GM21526 (cell line): ENCODE measurements at regions not wholly inside any gene's neighbourhood (a gene's known extent, or its start where the extent isn't known, plus 50 kb on each side); places are given as distances from the start of the nearest gene placed in this dataset.

Source experiments
- ATAC-seq: cut with Tn5 transposase; IDR thresholded peaks from one replicate; pipeline ENCODE4 v1.9.1; 2021; ENCODE audit warnings: moderate library complexity; ENCODE audit not compliant: unreplicated experiment, low FRiP score

- no peak for ATAC-seq
Measured at GRCh38 chr4:171759274-171759673, 53.9 kb upstream of the GALNTL6 start.

DNA sequence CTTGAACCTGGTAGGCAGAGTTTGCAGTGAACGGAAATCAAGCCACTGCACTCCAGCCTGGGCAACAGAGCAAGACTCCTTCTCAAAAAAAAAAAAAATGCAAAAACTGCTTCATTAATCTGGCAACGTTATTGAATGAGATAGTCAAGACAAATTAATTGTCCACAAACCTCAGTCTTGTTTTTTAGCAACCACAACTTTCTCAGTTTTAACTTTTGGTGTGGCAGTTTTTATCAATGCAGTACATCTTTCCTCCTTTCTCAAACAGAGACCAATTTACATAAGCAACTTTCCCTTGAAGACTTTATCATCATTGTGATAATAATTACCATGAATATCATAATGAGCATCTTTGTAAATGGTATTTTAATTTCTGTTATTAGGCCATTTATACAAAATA lies 61.7 kb upstream of the GALNTL6 start:
- ATAC-seq, result no peak

DNA sequence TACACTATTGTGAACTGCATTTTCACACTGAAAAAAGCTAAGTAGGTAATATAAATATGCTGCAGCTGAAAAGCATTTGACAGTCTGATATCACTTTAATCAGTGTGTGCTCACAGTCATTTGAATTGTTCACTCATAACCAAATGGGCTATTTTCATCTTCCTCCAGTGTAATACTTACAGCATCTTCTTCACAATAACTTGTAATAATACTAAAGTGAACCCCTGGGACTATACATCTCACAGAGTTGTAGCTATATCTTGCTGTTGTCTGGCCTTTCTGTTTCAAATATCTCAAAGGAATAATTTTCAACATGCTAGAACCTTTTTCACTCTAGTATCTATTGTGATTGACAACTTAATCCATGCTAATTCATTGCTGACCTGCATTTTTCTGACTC lies 66.8 kb upstream of the GALNTL6 start:
- ATAC-seq, result no peak

DNA sequence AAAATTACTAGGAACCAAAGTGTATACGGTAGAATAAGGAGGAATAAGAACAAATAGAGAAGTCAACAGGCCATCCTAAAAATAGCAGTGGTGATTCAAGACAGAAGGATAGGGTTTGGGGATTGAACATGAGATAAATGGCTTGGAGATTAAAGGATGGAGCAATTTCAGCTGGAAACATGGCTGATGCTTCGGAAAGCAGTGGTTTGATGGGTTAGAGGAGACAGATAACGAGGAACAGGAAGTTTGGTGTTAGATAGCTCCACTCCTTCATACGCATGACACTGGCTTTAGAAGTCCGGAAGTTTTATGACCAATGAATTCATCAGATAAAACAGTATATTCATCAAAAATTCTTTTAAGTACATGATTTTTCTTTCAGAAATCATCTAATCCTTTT lies 70.8 kb upstream of the GALNTL6 start:
- no peak for ATAC-seq

DNA sequence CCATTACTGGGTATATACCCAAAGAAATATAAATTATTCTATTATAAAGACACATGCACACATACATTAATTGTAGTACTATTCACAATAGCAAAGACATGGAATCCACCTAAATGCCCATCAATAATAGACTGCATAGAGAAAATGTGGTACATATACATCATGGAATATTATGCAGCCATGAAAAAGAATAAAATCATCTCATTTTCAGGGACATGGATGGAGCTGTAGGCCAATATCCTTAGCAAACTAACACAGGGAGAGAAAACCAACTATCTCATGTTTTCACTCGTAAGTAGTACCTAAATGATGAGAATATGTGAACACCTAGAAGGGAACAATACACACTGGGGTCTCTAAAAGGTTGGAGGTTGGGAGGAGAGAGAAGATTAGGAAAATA lies 86.0 kb upstream of the GALNTL6 start:
- no peak for ATAC-seq

GRCh38 chr4:171721937-171722336 lies 91.3 kb upstream of the GALNTL6 start:
- no peak for ATAC-seq

DNA sequence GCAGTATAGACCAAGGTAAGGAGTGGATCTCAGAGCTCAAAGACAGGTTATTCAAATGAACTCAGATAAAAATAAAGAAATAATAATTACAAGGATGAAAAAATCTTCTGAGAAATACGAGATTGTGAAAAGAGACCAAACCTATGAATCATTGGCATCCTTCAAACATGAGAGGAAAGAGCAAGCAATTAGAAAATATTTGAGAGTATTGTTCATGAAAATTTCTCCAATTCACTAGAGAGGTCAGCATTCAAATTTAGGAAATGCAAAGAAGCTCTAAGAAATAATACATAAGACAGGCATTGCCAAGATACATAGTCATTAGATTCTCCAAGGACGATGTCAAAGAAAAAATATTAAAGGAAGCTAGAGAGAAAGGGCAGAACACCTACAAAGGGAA lies 93.5 kb upstream of the GALNTL6 start:
- ATAC-seq, result no peak

DNA sequence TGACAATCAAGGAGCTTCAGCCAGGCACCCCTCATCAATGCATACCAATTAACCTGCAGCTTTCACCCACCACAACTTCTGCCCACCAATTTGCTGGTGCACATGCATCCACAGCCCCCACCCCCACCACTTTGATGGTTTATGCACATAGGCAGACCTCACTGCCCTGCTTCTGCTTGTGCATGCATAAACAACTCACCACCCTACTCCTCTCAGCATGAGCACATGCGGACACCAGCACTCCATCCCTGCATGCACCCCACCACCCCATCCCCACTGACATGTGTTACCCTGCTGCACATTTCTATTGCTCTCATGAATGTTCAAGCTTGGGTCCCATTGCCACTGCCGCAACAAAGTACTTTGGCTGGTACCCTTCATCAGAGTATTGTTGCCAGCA lies 94.5 kb upstream of the GALNTL6 start:
- no peak for ATAC-seq

GRCh38 chr4:171718069-171718468 lies 95.1 kb upstream of the GALNTL6 start:
- ATAC-seq, result no peak

DNA sequence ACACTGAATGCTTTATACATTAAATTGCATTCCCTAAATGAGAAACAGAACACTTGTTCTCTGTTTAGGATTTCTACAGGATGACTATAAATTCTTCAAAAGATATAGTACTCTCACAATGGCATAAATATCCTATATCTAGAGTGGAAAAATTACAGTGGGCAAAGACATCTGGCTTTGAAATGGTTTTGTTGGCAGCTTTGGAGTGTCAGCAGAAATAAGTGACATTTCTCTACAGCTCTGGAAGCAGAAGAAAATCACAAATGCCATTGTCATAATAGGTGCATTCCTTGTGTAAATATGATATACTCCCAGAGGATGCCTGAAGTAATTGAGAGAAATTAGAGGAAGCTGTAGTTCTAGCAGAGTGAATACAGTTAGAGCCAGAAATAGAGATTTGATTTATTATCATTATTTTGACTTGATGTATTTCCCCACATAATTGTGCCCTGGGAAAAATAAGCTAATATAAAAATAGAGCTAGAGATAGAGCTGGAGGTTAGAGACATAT lies 95.9 kb upstream of the GALNTL6 start:
- ATAC-seq, result no peak

DNA sequence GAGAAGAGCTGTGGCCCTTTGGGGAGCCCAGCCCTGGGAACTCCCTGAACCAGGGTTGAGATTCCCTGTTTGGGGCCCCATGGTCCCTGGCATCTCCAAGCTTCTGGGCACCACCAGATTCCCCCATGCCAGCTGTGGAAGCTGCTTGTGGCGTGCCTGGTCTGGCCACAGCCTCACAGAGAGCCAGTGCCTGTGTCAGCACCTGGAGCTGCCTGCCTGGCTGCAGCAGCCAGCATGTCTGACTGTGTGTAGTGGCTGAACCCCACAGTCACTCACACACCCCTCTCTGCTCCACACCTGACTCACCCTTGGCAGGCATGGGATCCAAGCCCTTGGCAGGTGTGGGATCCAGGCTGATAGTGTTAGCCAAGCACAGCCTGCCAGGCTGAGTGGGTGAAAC lies 97.2 kb upstream of the GALNTL6 start:
- ATAC-seq, result no peak

DNA sequence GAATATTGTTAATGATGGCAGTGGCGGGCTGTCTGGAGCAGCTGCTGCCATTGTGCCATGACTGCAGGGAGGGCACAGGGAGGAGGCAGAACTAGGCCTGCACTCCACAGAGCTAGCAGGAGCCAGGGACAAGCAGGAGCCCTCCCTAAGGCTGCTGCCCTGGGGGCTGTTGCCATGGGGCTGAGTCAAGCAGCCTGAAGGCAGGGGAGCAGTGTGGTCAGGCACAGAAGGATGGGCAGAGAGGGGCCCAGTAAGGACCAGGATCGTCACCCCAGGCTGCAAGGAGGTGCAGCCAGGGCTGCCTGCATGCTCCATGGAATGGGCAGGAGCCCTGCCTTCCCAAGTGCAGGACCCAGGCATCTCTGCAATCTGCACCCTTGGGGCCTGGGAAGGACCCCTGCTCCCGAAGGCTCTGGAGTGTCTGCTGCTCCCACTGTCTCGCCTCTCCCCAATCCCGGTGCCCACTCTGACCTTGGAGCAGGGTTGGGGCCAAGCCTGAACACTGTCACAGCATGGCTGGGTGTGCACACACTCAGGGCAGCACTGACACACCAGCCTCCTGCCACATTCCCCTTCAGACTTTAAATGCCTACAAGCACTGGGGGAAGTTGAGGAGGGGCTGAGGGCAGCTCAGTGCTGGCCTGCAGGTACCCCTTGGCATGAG lies 98.3 kb upstream of the GALNTL6 start:
- no peak for ATAC-seq

GRCh38 chr4:171710743-171711142 lies 102.5 kb upstream of the GALNTL6 start:
- no peak for ATAC-seq

GRCh38 chr4:171676555-171677215 lies 136.5 kb upstream of the GALNTL6 start:
- ATAC-seq, result peak; percentile 99

DNA sequence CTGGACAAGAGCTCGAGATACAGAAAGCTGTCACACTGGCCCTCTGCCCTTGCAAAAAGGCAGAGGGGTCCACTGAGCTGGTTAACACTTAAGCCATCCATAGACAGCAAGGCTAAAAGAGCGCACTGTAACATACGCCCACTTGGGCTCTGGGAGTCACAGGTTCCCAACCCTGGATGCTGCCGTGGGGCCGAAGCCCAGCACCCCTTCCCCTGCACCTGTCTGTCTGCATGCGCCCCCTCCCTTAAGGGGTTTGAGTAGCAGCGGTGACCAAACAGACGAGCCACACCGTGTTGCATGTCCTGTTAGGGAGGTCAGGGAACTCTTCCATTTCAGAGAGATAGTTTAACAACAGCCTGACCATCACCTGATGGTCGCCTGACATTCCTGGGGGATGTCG lies 138.4 kb upstream of the GALNTL6 start:
- no peak for ATAC-seq

DNA sequence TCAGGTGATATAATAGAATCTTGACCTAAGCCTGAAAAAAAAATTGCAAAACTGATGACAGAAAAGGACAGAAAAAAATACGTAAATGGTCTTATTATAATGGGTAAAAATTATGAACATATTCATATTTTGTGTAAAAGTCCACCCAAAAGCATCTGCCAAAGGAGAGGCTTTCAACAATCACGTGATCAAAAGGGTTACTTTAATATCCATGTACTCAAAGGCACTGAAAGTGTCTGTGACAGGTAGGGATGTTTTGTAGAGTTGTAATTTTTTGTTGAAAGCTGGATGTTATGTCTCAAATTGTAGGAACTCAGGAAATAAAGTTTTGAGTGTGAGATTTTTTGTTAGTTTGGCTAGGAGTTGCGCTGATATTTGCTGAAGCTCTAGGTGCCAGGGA lies 144.8 kb upstream of the GALNTL6 start:
- ATAC-seq, result no peak

DNA sequence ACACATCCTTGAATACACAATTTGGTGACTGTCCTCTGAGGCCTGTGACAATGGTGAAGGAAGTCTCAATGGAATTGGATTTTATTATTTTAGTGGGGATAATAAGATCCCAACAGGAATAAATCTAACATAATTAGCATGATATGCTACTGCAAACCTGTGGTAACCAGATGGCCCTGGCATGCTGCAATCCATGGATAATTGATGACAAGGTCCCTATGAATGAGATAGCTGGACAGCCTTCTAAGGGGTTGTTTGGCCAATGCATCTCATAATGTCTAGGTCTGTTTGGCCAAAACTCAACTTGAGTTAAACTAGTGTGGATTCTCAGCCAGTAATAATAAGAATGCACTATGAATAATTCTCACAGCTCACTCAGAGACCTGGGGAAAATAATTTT lies 145.3 kb upstream of the GALNTL6 start:
- no peak for ATAC-seq

GRCh38 chr4:171651071-171651470 lies 162.1 kb upstream of the GALNTL6 start:
- no peak for ATAC-seq

- ATAC-seq, result peak; percentile 67
Measured at GRCh38 chr4:171650543-171650942, 162.7 kb upstream of the GALNTL6 start.

DNA sequence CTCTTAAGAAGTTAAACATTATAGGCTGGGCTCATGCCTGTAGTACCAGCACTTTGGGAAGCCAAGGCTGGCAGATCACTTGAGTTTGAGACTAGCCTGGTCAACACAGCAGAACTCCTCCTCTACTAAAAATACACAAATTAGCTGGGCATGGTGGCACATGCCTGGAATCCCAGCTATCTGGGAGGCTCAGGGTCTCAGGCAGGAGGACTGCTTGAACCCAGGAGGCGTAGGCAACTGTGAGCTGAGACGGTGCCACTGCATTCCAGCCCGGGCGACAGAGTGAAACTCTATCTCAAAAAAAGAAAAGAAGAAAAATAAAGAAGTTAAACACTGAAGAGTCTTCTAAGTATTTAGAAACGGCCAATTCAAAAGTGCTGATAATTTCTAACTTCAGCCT lies 164.3 kb upstream of the GALNTL6 start:
- ATAC-seq, result no peak

GRCh38 chr4:171646984-171647383 lies 166.2 kb upstream of the GALNTL6 start:
- no peak for ATAC-seq

DNA sequence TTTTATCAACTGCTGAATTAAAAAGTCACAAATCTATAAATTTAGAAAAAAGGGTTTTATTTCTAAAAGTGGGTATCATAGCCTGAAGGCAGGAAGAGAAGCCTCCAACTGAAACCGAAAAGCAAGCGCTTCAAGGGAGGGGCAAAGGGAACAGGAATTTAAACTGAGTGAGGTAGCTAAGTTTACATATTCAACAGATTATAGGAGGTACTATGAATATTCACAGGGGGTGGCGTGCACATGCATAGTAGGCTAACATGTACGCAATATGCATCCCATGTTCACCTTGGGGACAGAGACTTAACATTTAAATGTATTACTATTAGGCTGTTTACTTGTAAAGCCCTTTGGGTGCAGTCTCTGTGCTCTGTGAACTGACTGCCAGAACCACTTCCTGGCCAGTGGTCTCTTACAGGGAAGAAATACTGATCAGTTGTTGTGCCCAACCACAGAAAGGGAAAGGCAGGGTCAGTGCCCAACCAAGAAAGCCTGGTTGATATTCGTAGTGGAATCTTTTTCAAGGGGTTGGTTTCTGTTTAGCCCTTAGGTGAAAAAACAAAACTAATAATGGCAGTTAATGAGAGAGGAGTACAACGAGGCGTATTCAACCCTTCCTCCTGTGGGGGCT lies 168.7 kb upstream of the GALNTL6 start:
- ATAC-seq, result peak; percentile 73
